ENCODE measurements at regions not wholly inside any gene's neighbourhood (a gene's known extent, or its start where the extent isn't known, plus 50 kb on each side); places are given as distances from the start of the nearest gene placed in this dataset.

DNA sequence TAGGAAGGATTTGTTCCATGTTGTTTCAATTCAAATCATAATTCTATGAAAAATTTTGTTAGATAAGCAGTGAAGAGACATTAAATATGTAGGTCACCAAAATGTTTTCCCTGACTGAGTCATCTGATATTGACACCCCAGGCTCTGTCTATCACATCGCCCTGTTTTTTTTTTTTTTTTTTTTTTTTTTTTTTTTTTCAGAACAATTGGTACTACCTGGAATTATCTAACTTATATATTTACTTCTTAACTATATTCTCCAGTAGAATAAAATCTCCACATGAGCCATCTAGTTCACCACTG is 97.8 kb upstream of the KRAS start (continued):
- TF ChIP-seq, protein P1, sequence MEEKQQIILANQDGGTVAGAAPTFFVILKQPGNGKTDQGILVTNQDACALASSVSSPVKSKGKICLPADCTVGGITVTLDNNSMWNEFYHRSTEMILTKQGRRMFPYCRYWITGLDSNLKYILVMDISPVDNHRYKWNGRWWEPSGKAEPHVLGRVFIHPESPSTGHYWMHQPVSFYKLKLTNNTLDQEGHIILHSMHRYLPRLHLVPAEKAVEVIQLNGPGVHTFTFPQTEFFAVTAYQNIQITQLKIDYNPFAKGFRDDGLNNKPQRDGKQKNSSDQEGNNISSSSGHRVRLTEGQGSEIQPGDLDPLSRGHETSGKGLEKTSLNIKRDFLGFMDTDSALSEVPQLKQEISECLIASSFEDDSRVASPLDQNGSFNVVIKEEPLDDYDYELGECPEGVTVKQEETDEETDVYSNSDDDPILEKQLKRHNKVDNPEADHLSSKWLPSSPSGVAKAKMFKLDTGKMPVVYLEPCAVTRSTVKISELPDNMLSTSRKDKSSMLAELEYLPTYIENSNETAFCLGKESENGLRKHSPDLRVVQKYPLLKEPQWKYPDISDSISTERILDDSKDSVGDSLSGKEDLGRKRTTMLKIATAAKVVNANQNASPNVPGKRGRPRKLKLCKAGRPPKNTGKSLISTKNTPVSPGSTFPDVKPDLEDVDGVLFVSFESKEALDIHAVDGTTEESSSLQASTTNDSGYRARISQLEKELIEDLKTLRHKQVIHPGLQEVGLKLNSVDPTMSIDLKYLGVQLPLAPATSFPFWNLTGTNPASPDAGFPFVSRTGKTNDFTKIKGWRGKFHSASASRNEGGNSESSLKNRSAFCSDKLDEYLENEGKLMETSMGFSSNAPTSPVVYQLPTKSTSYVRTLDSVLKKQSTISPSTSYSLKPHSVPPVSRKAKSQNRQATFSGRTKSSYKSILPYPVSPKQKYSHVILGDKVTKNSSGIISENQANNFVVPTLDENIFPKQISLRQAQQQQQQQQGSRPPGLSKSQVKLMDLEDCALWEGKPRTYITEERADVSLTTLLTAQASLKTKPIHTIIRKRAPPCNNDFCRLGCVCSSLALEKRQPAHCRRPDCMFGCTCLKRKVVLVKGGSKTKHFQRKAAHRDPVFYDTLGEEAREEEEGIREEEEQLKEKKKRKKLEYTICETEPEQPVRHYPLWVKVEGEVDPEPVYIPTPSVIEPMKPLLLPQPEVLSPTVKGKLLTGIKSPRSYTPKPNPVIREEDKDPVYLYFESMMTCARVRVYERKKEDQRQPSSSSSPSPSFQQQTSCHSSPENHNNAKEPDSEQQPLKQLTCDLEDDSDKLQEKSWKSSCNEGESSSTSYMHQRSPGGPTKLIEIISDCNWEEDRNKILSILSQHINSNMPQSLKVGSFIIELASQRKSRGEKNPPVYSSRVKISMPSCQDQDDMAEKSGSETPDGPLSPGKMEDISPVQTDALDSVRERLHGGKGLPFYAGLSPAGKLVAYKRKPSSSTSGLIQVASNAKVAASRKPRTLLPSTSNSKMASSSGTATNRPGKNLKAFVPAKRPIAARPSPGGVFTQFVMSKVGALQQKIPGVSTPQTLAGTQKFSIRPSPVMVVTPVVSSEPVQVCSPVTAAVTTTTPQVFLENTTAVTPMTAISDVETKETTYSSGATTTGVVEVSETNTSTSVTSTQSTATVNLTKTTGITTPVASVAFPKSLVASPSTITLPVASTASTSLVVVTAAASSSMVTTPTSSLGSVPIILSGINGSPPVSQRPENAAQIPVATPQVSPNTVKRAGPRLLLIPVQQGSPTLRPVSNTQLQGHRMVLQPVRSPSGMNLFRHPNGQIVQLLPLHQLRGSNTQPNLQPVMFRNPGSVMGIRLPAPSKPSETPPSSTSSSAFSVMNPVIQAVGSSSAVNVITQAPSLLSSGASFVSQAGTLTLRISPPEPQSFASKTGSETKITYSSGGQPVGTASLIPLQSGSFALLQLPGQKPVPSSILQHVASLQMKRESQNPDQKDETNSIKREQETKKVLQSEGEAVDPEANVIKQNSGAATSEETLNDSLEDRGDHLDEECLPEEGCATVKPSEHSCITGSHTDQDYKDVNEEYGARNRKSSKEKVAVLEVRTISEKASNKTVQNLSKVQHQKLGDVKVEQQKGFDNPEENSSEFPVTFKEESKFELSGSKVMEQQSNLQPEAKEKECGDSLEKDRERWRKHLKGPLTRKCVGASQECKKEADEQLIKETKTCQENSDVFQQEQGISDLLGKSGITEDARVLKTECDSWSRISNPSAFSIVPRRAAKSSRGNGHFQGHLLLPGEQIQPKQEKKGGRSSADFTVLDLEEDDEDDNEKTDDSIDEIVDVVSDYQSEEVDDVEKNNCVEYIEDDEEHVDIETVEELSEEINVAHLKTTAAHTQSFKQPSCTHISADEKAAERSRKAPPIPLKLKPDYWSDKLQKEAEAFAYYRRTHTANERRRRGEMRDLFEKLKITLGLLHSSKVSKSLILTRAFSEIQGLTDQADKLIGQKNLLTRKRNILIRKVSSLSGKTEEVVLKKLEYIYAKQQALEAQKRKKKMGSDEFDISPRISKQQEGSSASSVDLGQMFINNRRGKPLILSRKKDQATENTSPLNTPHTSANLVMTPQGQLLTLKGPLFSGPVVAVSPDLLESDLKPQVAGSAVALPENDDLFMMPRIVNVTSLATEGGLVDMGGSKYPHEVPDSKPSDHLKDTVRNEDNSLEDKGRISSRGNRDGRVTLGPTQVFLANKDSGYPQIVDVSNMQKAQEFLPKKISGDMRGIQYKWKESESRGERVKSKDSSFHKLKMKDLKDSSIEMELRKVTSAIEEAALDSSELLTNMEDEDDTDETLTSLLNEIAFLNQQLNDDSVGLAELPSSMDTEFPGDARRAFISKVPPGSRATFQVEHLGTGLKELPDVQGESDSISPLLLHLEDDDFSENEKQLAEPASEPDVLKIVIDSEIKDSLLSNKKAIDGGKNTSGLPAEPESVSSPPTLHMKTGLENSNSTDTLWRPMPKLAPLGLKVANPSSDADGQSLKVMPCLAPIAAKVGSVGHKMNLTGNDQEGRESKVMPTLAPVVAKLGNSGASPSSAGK (IDR thresholded peaks at IDR 0.05), result no peak
- no peak for TF ChIP-seq ZNF133 (CRISPR knock-in tag; IDR thresholded peaks at IDR 0.05)
- TF ChIP-seq, protein P2, sequence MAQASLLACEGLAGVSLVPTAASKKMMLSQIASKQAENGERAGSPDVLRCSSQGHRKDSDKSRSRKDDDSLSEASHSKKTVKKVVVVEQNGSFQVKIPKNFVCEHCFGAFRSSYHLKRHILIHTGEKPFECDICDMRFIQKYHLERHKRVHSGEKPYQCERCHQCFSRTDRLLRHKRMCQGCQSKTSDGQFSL (CRISPR knock-in tag; IDR thresholded peaks at IDR 0.05), result no peak
- TF ChIP-seq, protein P2 (tag; IDR thresholded peaks at IDR 0.05), result no peak
